IPS DF 19.7 (cell line): ENCODE measurements at regions not wholly inside any gene's neighbourhood (a gene's known extent, or its start where the extent isn't known, plus 50 kb on each side); places are given as distances from the start of the nearest gene placed in this dataset.

Experiments used
- DNase-seq: peaks from one replicate; pipeline ENCODE4 v3.0.0-alpha.2; 2013; ENCODE audit warnings: low read depth, low spot score

DNA sequence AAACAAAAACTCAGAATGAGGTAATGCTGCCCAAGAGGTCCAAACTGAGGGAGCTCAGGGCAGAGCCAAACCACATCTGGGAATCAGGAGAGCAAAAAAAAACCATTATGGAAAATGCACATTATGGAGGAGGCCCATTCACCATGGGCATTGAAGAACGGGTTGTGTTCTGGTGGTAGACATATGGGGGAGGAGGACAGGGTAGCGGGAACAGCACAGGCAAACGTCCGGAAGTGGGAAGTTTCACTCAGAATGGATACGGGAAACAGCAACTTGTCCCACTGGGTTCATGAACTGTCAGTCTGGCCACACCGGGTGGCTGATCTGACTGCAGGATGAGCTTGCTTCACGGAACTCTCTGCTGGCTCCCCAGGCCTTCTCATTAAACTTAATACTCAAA is 139.7 kb downstream of the RRAGC start:
- DNase-seq: no peak

DNA sequence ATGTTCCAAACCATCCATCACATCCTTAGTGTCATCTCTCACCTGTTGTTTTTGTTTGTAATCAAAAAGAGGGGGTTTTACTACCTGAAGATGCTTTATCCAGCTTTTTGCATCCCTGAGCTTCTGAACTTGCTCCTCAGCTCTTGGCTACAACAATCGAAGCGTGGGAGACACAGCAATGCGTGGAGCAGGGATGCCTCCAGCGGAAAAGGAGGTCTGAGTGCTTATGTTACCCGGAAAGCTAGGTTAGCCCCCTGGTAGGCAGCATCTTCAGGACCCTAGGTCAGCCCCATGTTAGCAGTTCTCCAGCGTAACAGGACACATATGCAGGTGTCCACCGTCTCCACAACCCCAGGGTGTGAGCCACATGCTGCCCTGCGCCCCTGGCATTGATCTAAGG is 141.5 kb downstream of the RRAGC start:
- no peak for DNase-seq

- no peak for DNase-seq
Observed at GRCh38 chr1:38716229-38716628, 143.3 kb downstream of the RRAGC start.

GRCh38 chr1:38715415-38715814 is 144.2 kb downstream of the RRAGC start:
- no peak for DNase-seq

DNA sequence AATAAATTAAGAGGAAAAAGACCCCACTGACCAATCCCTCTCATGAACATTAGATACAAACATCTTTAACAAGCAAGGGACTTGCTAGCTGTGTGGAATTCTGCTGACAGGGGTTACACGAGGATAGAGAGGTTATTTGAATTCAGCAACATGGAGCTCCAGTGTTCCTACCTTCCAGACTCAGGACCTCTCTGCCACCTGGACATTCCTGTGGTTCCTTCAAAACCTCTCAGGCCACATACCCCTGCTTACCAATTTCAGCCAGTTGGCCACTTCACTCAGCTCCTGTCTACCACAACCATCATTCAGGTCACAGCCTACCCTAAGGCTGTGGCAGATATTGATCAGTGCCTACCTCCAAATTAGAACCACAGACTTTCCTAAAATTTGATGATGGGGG is 147.5 kb downstream of the RRAGC start:
- DNase-seq: no peak

DNA sequence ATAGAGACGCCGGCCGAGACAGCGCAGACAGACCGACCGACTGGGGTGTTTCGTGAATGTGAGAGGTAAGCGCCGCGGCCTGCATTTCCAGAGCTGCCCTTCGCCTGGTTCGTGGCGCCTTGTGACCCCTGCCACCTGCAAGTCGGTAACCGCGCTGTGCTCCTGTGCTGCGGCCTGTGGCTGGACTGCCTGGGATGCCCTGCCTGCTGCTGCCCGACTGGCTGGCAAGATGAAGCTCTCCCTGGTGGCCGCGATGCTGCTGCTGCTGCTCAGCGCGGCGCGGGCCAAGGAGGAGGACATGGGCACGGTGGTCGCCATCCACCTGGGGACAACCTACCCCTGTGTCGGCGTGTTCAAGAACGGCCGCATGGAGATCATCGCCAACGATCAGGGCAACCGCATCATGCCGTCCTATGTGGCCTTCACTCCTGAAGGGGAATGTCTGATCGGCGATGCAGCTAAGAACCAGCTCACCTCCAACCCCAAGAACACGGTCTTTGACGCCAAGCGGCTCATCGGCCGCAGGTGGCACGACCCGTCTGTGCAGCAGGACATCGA is 150.8 kb downstream of the RRAGC start:
- no peak for DNase-seq

DNA sequence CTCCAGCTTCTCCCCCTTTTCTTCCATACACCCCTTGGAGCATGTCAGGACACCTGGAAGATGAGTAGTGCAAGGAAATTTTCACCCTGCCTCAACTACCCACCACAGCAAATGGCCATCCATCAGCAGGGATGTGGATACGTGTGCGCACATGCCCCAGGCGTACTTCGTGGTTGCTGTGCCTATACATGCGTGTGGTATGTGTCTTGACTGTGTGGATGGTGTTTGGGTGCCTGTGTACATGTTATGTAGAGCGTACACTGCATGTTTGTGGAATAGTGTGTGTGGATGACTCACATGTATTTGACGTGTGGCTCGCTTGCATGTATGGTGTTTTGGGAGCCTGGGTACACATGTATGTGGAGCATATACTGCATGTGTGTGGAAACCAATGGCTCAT is 158.5 kb downstream of the RRAGC start:
- DNase-seq: no peak

DNA sequence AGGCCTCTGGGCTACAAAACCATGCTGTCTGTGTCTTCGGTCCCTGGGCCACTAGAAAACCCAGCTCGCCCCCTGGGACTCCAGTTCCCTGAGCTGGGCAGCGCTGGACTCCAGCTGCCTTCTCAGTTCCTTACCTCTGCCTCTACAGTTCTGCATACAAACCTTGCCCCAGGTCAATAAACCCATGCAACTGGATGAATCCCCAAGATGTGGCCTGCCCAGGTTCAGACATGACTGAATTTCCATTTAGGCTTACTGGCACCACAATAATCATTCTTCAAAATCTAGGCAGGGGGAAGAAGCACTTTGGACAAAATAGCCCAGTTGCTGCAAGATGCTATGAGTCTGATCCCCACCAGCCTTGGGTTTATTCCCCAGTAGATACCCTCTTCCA is 159.5 kb downstream of the RRAGC start:
- DNase-seq: no peak

DNA sequence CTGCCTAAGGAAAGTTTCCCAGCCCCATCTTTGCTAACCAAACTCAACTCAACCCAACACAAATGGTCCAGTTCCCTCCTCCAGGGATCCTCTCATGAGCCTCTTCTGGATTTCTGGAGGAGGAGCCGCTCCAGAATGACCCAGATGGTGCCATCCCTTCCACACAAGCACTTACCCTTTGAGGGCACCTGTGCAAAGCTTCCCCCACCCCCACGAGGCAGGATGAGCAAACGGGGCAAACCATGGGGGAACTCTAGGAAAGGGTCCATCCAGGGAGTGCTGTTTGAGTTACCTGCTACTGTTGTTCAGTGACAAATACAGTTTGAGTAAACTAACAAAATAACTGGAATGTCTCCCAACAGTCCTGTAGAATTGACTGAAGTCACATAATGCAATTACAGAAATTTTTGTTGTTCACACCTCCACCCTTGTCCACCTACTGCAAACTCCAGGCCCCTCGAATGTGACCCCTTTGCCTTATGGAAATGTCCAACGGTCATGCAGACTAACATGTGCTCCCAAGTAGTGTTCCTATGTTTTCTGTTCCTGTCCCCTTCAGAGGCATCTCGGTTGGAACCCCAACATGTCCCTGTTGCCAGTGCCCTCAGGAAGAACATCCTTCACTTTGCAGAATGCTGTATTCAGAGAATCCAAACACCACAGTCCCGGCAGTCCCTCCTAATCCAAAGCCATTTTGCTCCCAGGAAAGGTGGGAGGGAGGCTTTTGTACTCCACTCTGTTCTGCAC is 160.1 kb downstream of the RRAGC start:
- DNase-seq: no peak

DNA sequence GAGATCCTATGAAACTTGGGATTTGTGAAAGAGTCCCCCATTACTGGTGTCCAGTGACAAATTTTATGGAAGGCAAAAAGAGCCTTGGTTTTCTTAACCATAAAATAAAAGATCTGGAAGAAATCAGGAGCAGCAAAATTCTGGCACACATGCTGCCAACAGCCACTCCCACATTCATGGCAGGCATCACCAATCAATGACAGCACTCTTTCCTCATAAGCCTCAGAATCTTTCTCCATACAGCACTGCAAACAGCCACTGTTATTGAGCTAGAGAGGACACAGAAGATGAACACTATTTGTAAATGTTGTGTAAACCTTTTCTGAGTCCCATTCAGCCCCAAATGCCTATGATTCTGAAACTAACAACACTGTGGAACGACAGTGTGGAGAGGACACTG is 162.2 kb downstream of the RRAGC start:
- no peak for DNase-seq

- DNase-seq: no peak
Observed at GRCh38 chr1:38696371-38696770, 163.2 kb downstream of the RRAGC start.

DNA sequence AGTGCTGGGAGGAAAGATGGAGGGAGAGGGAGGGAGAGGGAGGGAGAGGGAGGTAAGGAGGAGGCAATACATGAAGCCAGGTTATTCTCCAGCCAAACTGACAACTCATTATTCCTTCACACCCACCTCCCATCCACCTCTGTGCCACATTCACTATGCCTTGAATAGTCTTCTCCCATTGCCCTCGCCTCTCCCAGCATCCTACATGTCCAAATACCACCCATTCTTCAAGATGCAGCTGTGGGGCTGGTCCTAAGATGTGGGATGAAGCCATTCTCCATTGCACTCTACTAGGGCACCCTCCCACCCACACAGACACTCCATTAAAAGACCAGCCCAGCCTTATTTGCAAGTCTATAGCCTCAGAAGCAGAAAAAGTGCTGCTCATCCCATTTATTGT is 165.8 kb downstream of the RRAGC start:
- DNase-seq: no peak

- no peak for DNase-seq
Observed at GRCh38 chr1:38693031-38693430, 166.5 kb downstream of the RRAGC start.

- no peak for DNase-seq
Observed at GRCh38 chr1:38690790-38691449, 168.7 kb downstream of the RRAGC start.

DNA sequence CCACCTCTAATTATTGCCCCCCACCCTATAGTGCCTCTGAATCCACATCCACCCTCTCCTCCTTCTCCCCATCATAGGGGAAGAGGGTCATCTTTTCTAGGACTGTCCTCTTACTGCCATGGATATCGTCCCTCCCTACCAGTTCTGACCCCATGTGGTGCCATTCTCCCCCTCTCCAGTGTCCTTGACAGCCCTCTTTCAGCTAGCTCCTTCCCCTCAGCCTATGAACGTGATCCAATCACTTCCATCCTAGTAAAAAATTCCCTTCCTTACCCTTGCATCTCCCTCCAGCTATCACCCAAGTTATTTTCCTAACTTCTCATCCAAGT is 172.7 kb downstream of the RRAGC start:
- DNase-seq: no peak

DNA sequence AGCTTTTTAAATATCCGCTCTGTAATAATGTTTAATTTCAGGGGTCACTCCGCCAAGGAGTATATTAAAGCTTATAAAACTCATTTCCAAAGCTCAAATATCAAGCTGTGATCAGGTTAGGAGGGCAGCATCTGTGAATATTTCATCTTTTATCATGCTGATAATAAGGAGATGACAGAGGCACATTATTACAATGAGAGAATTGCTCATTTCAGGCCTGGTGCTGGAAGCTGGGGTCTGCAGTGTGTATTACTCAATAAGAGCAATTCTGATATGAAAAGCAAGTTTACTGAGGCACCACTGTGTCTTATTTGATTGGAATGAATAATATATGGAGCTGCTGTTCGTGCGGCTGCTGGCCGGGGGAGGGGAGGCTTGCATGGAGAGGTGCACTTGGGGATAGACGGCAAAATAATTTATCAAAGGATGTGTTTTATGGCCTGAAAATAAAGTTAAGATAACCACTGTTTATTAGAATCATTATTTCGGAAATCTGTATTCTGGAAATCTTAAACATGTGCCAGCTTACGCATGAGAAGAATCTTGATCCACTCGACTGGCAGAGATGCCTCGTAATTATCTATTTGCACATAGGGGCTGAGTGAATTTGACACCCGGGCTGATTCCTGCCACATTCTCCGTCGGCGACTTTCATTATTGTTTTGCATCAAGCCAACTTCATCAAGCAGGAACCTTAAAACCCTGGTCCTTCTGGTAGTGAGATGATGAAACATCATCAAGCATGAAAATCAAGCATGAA is 173.2 kb downstream of the RRAGC start:
- DNase-seq: no peak

GRCh38 chr1:38685388-38685787 is 174.2 kb downstream of the RRAGC start:
- no peak for DNase-seq

DNA sequence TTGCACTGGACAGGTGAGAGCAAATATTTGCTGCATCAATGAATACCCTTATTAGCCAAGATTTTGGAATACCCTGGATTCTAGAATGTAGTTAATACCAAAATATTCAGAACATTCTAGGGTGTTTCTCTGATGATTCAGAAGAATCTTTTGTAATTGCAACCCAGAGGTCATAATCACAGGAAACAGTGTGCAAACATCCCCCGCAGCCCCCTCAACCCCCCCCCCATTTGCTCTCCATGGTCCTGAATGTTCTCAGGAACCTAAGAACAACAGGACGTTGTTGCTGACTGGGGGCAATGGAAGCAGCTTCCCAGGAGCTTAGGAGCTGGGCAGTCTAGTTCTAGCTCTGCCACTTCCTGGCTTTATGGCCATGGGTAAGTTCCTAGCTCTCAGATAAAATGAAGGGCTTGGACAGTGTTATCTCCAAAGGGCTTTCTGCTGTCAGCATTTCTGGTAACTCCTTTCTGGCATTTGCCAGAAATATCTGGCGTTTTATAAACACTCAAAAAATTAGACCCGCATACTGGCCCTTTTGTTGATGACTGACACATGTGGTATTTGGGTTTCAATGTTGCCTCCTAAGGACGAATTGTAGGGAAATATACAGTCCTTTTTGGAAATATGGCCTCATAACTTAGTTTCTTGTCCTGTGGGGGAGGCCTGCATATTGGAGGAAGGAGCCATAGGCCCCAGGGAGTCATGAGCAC is 178.6 kb downstream of the RRAGC start:
- no peak for DNase-seq

GRCh38 chr1:38677756-38678155 is 181.8 kb downstream of the RRAGC start:
- DNase-seq: no peak

DNA sequence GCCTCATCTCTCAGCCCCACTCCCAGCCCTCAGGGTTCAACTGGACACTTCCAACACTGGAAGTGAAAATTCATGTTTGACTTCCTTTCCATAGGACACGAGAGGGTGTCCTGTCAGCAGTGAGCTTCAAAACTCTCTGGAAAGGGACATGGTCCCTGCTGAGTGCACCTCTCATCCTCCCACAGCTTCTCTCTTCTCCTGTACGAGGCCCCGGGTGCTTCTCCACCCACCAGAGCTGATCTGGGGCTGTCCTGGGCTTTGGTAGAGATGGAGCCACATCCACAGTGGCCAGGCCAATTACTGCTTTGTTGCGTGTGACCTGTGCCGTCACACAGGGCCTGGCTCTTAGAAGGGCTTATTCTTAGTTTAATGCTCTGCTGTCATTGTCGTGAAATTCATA is 182.3 kb downstream of the RRAGC start:
- DNase-seq: no peak

GRCh38 chr1:38672692-38673091 is 186.9 kb downstream of the RRAGC start:
- no peak for DNase-seq

DNA sequence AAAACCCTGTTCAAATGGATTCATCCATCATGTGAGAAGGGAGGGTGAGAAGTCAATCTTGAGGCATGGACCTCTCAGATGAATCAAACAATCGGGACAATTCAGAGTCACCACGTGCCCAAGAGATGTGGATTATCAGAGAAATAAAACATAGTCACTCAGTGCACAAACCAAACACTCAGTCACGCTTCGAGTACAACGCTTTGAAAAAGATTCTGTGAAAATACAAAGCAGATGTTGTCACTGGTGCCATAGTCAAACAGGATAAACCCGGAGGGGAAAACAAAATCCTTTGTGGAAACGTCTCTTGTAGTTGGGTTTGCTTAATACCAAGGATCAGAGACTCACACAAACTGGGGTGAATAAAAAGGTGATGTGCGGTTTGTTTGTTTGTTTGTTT is 188.4 kb downstream of the RRAGC start:
- no peak for DNase-seq
